NCI-H510A (cell line): ENCODE measurements at regions not wholly inside any gene's neighbourhood (a gene's known extent, or its start where the extent isn't known, plus 50 kb on each side); places are given as distances from the start of the nearest gene placed in this dataset.
"Not testable (repeated sequence)": the region's sequence is repeated elsewhere in the genome, so short reads cannot be mapped to it uniquely, and the experiment has no call there.

ENCODE experiments used
- DNase-seq: peaks from one replicate; lab custom pipeline; 2025; lab: John Stamatoyannopoulos, UW

DNA sequence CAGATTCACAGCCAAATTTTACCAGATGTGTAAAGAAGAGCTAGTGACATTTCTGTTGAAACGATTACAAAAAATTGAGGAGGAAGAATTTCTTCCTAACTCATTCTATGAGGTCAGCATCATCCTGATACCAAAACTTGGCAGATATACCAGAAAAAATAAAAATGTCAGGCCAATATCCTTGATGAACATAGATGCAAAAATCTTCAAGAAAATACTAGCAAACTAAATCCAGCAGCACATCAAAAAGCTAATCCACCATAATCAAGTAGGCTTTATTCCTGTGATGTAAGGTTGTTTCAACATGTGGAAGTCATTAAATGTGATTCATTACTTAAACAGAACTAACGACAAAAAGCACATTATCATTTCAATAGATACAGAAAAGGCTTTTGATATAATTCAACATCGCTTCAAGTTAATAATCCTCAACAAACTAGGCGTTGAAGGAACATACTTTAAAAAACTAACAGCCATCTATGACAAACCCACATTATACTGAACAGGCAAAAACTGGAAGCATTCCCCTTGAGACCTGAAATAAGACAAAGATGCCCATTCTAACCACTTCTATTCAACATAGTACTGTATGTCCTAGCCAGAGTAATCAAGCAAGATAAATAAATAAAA, 807.7 kb upstream of the ZWINT start:
- no peak for DNase-seq

DNA sequence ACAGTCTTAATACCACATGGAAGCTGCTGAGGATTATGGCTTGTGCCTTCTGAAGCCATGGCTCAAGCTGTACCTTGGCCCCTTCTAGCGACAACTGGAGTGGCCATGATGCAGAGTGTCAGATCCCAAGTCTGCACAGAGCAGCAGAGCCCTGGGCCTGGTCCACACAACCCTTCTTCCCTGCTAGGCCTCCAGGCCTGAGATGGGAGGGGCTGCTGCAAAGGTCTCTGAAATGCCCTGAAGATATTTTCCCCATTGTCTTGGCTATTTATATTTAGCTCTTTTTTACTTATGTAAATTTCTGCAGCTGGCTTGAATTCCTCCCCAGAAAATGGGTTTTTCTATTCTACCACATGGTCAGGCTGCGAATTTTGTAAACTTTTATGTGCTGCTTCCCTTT, 804.6 kb upstream of the ZWINT start:
- no peak for DNase-seq

DNA sequence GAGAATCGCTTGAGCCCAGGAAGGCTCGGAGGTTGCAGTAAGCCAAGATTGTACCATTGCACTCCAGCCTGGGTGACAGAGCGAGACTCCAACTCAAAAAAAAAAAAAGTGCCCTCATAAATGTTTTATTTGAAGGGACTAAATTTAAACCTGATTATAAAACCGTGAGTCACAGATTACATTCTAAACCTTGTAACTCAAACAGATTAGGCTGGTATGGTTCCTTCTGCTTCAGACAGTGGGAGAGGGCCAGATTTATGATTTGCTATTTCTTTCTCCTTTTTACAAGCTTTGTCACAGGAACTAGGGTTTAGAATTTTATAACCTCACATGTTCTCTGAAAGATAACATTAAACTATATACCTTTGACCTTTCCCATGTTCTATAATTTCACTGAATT, 801.2 kb upstream of the ZWINT start:
- DNase-seq = no peak

GRCh38 chr10:57161157-57161556, 800.1 kb upstream of the ZWINT start:
- DNase-seq = no peak

GRCh38 chr10:57145548-57145947, 784.5 kb upstream of the ZWINT start:
- DNase-seq = no peak

DNA sequence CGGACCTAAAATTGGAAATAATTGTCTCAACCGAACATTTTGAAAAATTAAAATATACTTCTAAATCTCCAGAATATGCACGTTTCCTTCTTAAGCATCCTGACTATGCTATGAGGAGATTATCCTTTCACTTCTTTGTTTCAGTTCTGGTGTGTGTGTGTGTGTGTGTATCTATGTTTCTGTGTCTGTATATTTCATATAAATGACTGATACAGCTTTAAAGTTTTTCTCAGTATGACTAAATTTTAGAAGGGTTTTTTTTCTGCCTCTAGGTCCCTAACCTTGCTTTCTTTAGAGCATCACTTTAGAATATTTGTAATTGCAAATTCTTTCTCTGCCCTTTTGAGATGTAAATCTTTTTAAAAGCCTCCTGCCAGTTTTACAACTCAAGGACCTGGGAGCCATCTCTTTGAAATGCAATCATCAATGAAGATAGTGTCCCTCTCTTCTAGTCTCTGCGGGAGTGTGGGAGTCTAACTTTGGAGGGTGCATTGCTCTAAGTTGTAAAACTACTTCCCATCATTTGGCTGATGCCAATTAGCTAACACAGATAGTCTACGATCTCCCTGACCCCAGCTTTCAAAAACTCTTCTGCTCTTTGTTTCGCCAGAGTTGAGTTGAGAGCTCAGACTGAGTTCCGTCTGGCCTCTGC, 782.0 kb upstream of the ZWINT start:
- no peak for DNase-seq

DNA sequence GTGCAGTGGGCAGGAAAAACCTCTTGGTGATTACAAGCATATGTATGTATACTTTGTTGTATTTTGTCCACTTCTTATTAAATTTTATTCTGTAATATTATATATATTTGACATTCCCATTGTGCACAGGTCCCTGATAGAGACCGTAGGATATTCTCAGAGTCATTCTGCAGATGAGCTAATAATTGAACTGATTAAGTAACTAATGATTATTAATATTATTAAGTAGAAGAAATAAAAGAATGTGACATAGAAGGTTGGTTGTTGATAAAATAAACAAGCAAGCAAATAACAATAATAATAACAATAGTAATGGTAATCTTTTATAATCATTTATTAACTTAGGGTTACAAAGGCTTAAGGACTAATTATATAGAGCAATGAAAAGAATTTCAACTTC, 780.6 kb upstream of the ZWINT start:
- DNase-seq = no peak

- DNase-seq = no peak
Measured at GRCh38 chr10:57119684-57120083, 758.6 kb upstream of the ZWINT start.

GRCh38 chr10:57113545-57113944, 752.5 kb upstream of the ZWINT start:
- no peak for DNase-seq

GRCh38 chr10:57102236-57102635, 741.2 kb upstream of the ZWINT start:
- no peak for DNase-seq

- no peak for DNase-seq
Measured at GRCh38 chr10:57098146-57098545, 737.1 kb upstream of the ZWINT start.

GRCh38 chr10:57096044-57096443, 735.0 kb upstream of the ZWINT start:
- DNase-seq = no peak

GRCh38 chr10:57094965-57095364, 733.9 kb upstream of the ZWINT start:
- DNase-seq = no peak

GRCh38 chr10:57094083-57094482, 733.0 kb upstream of the ZWINT start:
- DNase-seq = no peak

DNA sequence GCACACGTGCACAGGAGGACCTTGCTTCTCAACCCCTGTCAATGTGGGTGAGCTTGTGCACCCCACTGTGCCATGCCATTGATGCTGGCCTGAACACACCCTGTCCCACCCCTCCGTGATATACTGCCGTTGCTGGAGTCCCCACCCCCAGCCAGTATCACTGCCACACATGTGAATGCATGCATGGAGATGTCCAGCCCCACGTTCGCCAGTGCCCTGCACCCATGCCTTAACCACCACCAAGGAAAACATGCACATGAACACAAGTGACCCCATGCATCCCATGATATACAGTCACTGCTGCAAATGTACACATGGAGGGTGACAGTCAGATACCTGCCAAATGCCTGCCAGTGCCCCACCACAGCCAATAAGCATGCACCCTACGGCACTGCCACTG, 692.5 kb upstream of the ZWINT start:
- no peak for DNase-seq

DNA sequence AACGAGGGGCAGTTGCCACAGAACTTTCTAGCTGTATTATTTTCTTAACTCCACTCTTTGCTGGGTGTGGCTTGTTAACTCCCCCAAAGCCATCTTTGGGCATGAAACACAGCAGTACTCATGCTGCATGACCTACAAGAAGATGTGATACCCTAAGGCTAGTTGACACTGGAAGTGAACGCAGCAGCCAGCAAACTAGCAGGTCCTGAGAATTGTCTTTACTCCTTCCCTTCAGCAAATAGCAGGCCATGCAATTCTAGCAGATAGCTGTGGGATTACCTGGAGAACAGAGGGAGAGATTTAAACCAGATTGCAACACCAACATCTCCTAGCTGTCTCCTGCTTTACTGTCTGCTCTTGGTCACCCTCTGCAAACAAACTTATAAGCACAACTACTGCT, 688.0 kb upstream of the ZWINT start:
- DNase-seq = no peak

- DNase-seq = no peak
Measured at GRCh38 chr10:57038531-57038930, 677.5 kb upstream of the ZWINT start.

- no peak for DNase-seq
Measured at GRCh38 chr10:57035310-57035709, 674.3 kb upstream of the ZWINT start.

- DNase-seq = not testable (repeated sequence)
Measured at GRCh38 chr10:57032301-57032700, 671.2 kb upstream of the ZWINT start.

- DNase-seq = no peak
Measured at GRCh38 chr10:57031346-57031745, 670.3 kb upstream of the ZWINT start.

DNA sequence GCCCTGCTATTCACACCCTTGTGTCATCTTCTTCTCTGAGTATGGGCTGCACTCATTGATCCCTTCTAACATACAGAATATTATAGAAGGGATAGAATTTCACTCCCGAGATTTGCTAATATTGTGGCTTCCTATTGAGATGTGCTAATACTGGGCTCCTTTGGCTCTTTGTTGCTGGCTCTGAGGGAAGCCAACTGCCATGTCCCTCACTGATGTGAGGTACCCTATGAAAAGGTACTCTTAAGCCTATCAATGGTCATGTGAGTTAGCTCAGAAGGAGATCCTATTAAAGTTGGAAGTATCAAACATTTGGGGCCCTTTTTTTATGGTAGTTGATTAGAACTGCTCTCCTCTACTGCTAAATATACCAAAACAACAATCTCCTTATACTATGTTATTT, 665.2 kb upstream of the ZWINT start:
- no peak for DNase-seq

DNA sequence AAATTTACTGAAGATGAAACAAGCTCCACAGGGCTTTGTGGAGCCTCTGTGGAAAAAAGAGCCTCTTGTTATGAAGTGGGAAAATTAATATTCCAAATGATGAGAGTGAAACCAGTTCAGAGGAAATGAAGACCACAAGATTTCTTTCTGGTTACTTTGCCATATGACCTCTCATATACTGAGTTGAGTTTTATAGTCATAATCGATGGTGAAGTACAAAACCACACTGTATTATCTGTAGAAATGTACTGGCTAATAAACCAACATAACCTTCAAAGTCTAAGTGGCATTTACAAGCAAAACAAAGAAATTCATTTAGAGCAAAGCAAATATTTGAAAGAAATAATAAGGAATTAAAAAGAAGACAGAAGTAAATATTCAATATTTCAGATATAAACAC, 662.6 kb upstream of the ZWINT start:
- no peak for DNase-seq

DNA sequence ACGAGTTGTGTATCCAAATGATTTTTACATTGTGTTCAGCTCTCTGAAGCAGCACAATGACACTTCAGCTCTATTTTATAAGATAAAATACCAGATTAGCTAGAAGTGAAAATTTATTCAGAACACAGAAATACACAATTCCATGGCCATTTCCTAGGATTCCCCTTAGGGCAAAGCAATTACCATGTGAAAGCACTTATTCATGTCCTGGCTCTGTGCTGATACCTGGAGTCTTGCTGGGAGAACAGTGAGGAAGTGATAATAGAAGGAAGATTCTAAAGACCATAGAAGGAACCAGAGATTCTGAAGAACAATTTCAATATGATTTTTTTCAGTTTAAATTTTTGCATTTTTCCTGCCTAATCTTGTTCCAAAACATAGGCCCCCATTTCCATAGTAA, 657.4 kb upstream of the ZWINT start:
- DNase-seq = no peak

GRCh38 chr10:57017356-57018037, 656.4 kb upstream of the ZWINT start:
- no peak for DNase-seq
